Transverse colon (tissue), 4 donors: ENCODE measurements at regions not wholly inside any gene's neighbourhood (a gene's known extent, or its start where the extent isn't known, plus 50 kb on each side); places are given as distances from the start of the nearest gene placed in this dataset.
"Not testable (repeated sequence)": the region's sequence is repeated elsewhere in the genome, so short reads cannot be mapped to it uniquely, and the experiment has no call there.

Experiments used
- DNase-seq: peaks from one replicate; pipeline ENCODE4 v3.0.0-alpha.2; 2019
- H3K27ac ChIP-seq, 4 donors: fragments of 200-600 bp; sonication (generic); 2 replicates each; pipeline ENCODE4 v1.5.1; 2016 to 2018; ENCODE audit warnings: inconsistent platforms in 4 of 4
- H3K27me3 ChIP-seq: fragments of 200-600 bp; sonication (generic); 2 replicates; pipeline ENCODE4 v1.5.1; 2017; ENCODE audit warnings: inconsistent platforms
- H3K36me3 ChIP-seq, 4 donors: fragments of 200-600 bp; sonication (generic); 2 replicates each; pipeline ENCODE4 v1.5.1; 2017 to 2019; ENCODE audit warnings: inconsistent platforms in 4 of 4
- H3K4me1 ChIP-seq, 4 donors: fragments of 200-600 bp; sonication (generic); 2 replicates each; pipeline ENCODE4 v1.5.1; 2017 to 2020; ENCODE audit warnings: inconsistent platforms in 4 of 4
- H3K4me3 ChIP-seq, 4 donors: fragments of 200-600 bp; sonication (generic); 1 replicate in 1 of 4; 2 replicates in 3 of 4; pipeline versions ENCODE4 v1.5.1 to v1.6.1; 2017 to 2019; ENCODE audit warnings: inconsistent platforms in 4 of 4
- H3K9me3 ChIP-seq, 2 donors: fragments of 200-600 bp; sonication (generic); 2 replicates each; pipeline ENCODE4 v1.5.1; 2017 to 2019; ENCODE audit warnings: inconsistent platforms in 2 of 2
- EP300 ChIP-seq: sonication (generic); formaldehyde crosslinking; IDR thresholded peaks from one replicate; pipeline ENCODE4 v1.6.1; 2017; ENCODE audit warnings: antibody characterized with exemption, low read depth
- POLR2A ChIP-seq: fragments of 450-650 bp; IDR thresholded peaks from one replicate; pipeline ENCODE4 v1.6.1; 2016; ENCODE audit warnings: antibody characterized with exemption, mild to moderate bottlenecking, moderate library complexity
- POLR2AphosphoS5 ChIP-seq, 3 donors: sonication (generic); formaldehyde crosslinking; IDR thresholded peaks; one replicate each; pipeline ENCODE4 v1.6.1; 2016; ENCODE audit warnings: antibody characterized with exemption in 3 of 3
- WGBS, 2 donors: methylation state at CpG; one replicate each; pipeline ENCODE4 v1.1.5; 2018; ENCODE audit warnings: low coverage in 1 of 2; 5-methylcytosine and 5-hydroxymethylcytosine counted together
- in situ Hi-C, 4 donors: fragments of 200-750 bp; cut with MboI; loops; one replicate each; pipeline versions ENCODE4 v1.15.0 to v1.15.1; 2017; ENCODE audit warnings: low sequenced_read_pairs in 3 of 4, low pct_ligation_motif_present in 1 of 4, low pct_unique_long_range_greater_than_20kb in 1 of 4
- intact Hi-C: fragments of 100-400 bp; cut with DNase I; formaldehyde crosslinking; loops from one replicate; pipeline ENCODE4 v1.15.1; 2023; ENCODE audit warnings: low total_unique reads
- TF ChIP-seq, protein P1 (sequence below), 5 experiments: fragments of 200-600 bp in 3 of 5; fragments of 450-650 bp in 2 of 5; sonication (generic) in 3 of 5; IDR thresholded peaks; 1 replicate in 2 of 5; 2 replicates in 3 of 5; pipeline ENCODE4 v1.5.1; 2016 to 2017; ENCODE audit warnings: antibody characterized with exemption in 5 of 5, inconsistent platforms in 3 of 5, mild to moderate bottlenecking in 2 of 5, moderate library complexity in 1 of 5

DNA sequence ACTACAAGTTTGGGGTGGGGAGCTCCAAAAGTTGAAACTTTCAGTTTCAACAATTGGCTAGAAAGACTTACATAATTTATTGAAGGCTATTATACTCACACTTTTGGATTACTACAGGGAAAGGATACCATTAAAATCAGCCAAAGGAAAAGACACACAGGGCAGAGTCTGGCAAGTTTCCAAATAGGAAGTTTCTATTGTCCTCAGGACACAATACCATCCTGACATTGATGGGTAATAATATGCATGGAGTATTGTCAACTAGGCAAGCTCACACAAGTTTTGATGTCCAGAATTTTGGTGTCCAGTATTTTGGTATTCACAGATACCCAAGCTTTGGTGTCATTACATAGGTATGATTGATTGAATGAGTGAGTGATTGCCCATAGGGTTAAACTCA lies 872.6 kb upstream of the SORCS1 start:
- intact Hi-C loops: no loop called here
- Histone ChIP-seq H3K27me3 (no peaks in the 10 kb centered on the region), H3K4me1 (no peaks in the 10 kb centered on the region), H3K27ac (no peak overlapping the region), H3K36me3 (no peaks in the 10 kb centered on the region), H3K9me3 (no peaks in the 10 kb centered on the region), H3K4me3 (no peak overlapping the region)
- in situ Hi-C loops: no loop called here
- TF ChIP-seq, protein P1, sequence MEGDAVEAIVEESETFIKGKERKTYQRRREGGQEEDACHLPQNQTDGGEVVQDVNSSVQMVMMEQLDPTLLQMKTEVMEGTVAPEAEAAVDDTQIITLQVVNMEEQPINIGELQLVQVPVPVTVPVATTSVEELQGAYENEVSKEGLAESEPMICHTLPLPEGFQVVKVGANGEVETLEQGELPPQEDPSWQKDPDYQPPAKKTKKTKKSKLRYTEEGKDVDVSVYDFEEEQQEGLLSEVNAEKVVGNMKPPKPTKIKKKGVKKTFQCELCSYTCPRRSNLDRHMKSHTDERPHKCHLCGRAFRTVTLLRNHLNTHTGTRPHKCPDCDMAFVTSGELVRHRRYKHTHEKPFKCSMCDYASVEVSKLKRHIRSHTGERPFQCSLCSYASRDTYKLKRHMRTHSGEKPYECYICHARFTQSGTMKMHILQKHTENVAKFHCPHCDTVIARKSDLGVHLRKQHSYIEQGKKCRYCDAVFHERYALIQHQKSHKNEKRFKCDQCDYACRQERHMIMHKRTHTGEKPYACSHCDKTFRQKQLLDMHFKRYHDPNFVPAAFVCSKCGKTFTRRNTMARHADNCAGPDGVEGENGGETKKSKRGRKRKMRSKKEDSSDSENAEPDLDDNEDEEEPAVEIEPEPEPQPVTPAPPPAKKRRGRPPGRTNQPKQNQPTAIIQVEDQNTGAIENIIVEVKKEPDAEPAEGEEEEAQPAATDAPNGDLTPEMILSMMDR (IDR thresholded peaks at IDR 0.05): no peak
- no peak for TF ChIP-seq EP300
- no peak for TF ChIP-seq POLR2A
- TF ChIP-seq POLR2AphosphoS5 (IDR thresholded peaks at IDR 0.05): no peak
- no peak for DNase-seq

GRCh38 chr10:108036265-108036664 lies 871.8 kb upstream of the SORCS1 start:
- no peak for DNase-seq
- in situ Hi-C loops (no loop called here), intact Hi-C loops (no loop called here)
- H3K9me3 ChIP-seq: no peaks in the 10 kb centered on the region
- H3K36me3 ChIP-seq: no peaks in the 10 kb centered on the region
- WGBS, 2 donors: 26 to 33% methylated on average over 1 of the region's 1 CpG
- no peaks in the 10 kb centered on the region for H3K4me1 ChIP-seq
- no peak overlapping the region for H3K4me3 ChIP-seq
- H3K27ac ChIP-seq: no peak overlapping the region
- TF ChIP-seq EP300 (no peak), POLR2AphosphoS5 (IDR thresholded peaks at IDR 0.05) (no peak), POLR2A (no peak)
- TF ChIP-seq, protein P1 (IDR thresholded peaks at IDR 0.05): no peak
- no peaks in the 10 kb centered on the region for H3K27me3 ChIP-seq

DNA sequence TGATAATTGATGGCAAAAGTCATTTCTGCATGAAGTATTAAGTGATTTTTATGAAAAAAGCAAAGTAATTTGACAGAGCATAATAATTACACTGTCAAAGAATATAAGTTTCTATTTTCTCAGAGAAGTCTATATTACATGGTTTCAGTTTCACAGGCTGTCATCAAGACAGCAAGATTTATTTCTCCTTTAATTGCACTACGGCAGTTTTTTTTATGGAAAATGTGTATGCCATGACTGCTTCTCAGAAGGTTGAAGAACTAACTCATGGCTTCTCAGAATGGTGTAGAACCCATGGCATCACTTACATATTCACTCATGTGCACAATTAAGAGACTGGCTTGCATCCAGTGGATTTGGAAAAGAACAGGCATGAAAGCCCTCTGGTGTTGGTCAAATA lies 870.3 kb upstream of the SORCS1 start:
- Histone ChIP-seq H3K9me3 (no peaks in the 10 kb centered on the region), H3K4me1 (no peaks in the 10 kb centered on the region), H3K36me3 (no peaks in the 10 kb centered on the region), H3K27ac (no peak overlapping the region), H3K4me3 (no peak overlapping the region), H3K27me3 (no peaks in the 10 kb centered on the region)
- no peak for DNase-seq
- intact Hi-C loops: no loop called here
- TF ChIP-seq EP300 (no peak), POLR2AphosphoS5 (IDR thresholded peaks at IDR 0.05) (no peak), POLR2A (no peak)
- TF ChIP-seq, protein P1 (IDR thresholded peaks at IDR 0.05): no peak
- WGBS, 2 donors: 24 to 32% methylated on average over 1 of the region's 1 CpG
- in situ Hi-C loops: no loop called here

DNA sequence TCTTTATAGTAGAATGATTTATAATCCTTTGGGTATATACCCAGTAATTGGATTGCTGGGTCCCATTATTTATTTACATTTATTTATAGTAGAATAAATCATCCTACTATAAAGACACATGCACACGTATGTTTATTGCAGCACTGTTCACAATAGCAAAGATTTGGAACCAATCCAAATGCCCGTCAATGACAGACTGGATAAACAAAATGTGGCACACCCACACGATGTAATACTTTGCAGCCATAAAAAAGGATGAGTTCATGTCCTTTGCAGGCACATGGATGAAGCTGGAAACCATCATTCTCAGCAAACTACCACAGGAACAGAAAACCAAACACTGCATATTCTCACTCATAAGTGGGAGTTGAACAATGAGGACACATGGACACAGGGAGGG lies 869.0 kb upstream of the SORCS1 start:
- H3K27ac ChIP-seq, H3K4me3 ChIP-seq, H3K27me3 ChIP-seq, H3K36me3 ChIP-seq, H3K9me3 ChIP-seq, H3K4me1 ChIP-seq, intact Hi-C loops, in situ Hi-C loops: not testable (repeated sequence)
- 6 to 17% methylated on average over 3 of the region's 3 CpGs for WGBS, 2 donors
- peak in 2 of 3 donors; percentile 19 to 42 for TF ChIP-seq POLR2AphosphoS5 (IDR thresholded peaks at IDR 0.05)
- DNase-seq: peak; percentile 26

DNA sequence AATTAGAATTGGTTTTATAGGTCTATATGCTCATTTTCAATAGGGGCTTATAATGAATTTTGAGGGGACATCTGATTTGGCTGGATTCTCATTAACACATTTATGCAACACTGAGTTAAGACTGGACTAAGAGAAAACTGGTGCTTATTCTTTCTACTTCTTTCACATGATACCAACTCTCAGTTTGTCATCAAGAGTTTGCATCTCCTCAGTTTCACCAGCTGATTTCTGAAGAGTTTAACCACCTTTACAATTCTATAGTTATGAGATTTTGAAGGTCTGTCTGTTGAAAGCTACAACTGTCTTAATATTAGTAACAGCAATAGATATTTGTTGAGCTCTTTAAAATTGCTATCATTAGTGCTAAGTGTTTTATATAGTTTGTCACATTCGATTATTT lies 867.0 kb upstream of the SORCS1 start:
- in situ Hi-C loops: no loop called here
- WGBS, 2 donors: 80 to 100% methylated on average over 1 of the region's 1 CpG

More for the DNA sequence above, 867.0 kb upstream of the SORCS1 start:
- no peak for DNase-seq
- Histone ChIP-seq H3K27me3 (no peaks in the 10 kb centered on the region), H3K36me3 (no peaks in the 10 kb centered on the region), H3K4me1 (no peaks in the 10 kb centered on the region), H3K9me3 (peaks cover 0 to 3% of the 10 kb centered on the region in 2 donors), H3K4me3 (no peak overlapping the region), H3K27ac (no peak overlapping the region)
- TF ChIP-seq POLR2AphosphoS5 (IDR thresholded peaks at IDR 0.05): no peak
- no peak for TF ChIP-seq EP300
- TF ChIP-seq, protein P1 (IDR thresholded peaks at IDR 0.05): no peak
- TF ChIP-seq POLR2A: no peak
- intact Hi-C loops: no loop called here
